Stimulated activated CD8-positive, alpha-beta memory T cell treated with anti-CD3 and anti-CD28 coated beads, Interleukin-4, amount 100 ng/mL, for 24 hours (primary cell): ENCODE measurements at regions not wholly inside any gene's neighbourhood (a gene's known extent, or its start where the extent isn't known, plus 50 kb on each side); places are given as distances from the start of the nearest gene placed in this dataset.
"Not testable (repeated sequence)": the region's sequence is repeated elsewhere in the genome, so short reads cannot be mapped to it uniquely, and the experiment has no call there.

Experiments
- DNase-seq: peaks from one replicate; pipeline ENCODE4 v3.0.0-alpha.2; 2020; ENCODE audit warnings: low read depth

DNA sequence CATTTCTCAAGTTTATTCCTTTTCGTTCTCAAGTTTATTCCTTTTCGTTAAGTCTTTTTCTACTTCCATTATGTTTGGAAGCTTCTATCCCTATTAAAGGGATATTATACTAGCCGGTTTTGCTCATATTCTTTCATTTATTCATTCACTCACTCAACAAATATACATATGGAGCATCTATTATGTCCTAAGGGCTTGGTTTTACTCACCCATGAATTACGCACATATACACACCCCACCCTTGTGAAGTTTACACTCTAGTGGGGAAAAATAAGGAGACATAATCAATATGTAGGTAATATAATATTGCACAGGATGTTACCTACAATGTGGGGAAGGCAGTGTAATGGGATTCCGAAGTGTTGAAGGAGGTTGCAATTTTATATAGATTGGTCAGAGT is 90.5 kb downstream of the ACTL7B start:
- DNase-seq, result no peak

DNA sequence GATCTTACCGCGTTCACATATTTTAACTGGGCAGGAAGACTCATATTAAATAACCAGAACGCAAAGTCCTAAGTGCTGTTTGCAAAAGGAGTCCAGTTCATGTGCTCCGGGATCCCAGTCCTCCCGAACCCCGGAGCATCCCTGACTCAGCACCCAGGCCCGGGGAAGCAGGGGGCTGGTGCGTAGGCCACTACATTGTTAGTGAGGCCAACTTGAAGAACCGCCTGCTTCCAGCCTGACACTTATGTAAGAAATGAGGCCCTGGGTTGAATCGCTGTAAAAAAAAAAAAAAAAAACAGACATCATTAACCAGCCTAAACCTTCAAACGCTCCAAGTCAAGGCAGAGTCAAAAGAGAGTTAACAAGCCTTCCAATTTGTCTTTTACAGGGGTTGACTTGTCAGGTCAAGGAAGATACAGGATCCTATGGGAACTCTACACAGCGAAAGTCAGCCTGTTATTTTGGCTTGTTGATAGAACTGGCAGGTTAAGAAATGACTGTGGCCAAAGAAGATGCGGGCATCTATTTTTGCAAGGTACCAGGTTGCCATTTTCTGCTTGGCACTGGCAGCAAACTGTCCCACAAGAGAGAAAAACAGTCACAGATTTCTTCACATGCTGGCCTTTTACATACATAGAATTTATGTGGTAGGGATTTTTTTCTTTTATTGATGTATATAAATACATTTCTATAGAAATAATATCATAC is 93.3 kb downstream of the ACTL7B start:
- no peak for DNase-seq

DNA sequence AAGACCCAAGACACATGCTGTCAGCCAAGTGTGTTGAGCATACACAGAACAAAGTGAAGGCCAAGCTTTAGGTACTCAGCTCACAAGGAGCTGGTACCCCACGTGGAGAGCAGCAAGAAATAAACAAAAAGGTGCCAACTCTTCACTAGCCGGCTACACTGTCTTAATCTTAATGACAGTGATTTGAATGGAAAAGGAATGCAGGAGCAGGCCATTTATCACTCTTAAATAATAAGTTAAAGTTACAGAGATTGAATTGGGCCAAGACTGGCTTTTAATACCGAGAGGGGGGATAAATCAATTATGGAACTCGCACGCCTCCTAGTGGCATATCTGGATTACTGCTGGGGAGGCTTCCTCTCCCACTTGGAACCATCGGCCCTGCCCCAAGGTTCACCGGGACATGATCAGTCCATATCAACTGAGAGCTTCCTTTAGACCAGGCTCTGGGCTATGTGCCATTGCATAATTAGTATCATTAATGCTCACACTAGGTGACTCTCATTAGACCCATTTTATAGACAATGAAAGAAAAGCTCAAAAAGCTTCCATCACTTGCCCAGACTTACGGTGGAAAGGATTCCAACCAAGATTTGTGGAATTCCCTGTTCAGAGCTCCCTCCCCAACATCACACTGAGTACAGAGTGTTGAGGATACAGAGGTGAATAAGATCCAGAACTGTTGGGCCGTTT is 94.0 kb downstream of the ACTL7B start:
- DNase-seq, result no peak

DNA sequence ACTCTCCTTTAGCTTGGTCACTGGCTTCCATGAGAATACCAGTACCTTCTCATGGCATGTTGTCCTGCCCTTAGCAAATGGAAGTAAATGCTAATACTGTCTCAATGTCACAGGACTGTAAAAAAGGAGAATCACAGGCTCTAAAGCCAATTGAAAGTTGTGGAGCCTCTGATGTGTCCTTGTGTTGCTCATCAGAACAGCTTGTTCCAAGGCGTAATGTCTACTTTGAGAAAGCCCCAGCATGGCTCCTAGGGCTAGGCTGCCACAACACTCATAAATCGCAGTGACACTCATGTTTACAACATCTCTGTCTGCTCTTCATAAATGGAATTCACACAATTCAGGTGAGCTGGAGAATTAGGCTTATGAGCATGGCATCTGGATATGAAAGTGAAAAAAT is 94.9 kb downstream of the ACTL7B start:
- no peak for DNase-seq

DNA sequence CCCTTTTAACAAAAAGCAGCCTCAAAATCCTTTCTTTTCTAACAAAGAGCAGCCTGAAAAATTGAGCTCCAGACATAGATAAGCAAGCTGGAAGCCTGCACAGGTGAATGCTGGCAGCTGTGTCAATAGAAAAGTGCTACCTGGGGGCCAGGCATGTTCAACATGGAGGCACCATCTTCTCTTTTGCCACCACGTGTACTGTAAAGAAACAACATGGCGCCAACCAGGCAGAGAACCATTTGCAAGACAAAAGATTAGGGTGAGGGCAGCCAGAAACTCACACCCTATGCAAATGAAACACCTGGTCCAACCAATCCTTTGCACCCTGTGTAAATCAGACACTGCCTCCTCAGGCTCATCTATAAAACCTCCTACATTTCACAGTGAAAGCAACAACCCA is 96.0 kb downstream of the ACTL7B start:
- DNase-seq, result no peak

DNA sequence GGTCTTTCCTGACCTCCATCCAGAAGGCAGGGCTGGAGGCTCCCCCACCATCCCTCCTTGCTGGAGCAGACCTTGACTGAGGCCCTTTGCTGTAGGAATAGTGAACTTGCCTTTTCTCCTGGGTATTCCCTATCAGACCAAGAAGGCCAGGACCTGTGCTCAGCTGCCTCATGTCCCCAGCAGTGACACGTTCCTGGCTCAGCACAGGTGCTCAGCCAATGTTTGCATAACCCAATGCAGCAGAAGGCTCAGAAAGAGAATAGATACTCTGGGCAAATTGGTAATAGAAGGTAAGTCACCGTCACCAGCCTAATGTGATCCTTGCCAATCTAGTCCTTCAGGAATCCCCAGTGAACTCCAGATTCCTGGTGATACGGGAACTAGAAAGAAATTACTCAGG is 96.4 kb downstream of the ACTL7B start:
- DNase-seq, result no peak

DNA sequence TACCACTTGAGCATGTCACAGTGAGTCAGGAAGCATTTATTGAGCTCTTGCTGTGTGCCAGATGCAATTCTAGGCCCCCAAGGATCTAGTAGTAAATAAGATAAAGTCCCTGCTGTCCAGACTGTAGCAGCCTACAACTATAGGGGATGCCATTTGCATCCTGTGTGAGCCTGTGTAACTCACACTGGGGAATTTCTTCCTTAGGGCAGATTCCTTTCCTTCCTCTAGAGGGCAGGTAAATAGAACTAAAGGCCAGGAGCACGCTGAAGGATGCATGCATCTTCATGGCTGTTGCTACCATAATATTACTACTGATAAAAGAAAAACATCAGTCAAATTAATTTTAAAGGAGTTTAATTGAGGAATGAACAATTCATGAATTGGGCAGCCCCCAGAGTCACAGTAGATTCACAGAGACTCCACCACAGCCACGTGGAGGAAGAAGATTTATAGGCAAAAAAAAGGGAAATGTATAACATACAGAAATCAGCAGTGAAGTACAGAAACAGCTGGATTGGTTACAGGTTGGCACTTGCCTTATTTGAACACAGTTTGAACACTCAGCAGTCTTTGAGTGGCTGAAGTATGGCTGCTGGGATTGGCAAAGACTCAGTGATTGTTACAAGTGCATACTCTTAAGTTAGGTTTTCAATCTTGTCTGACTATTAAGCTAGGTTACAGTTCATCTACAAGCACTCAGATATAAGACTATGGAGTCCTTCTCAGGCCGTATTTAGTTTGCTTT is 98.9 kb downstream of the ACTL7B start:
- DNase-seq, result no peak

DNA sequence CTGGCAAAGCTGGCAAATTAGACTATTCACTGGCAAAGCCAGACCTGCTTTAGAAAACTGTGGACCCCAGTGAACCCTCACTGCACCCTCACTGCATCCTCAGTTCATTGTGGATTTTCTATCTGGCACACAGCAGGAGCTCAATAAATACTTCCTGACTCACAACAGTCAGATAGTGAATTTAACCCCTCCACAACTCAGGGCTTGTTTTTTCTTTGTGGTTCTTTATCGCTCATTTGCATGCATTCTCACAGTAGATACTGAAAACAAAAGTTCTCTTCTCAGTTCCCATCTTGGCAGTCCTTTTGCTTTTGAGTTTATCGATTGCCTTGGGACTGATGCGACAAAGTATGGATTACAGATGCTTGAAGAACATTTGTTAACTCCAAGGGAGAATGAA is 99.8 kb downstream of the ACTL7B start:
- DNase-seq, result no peak

DNA sequence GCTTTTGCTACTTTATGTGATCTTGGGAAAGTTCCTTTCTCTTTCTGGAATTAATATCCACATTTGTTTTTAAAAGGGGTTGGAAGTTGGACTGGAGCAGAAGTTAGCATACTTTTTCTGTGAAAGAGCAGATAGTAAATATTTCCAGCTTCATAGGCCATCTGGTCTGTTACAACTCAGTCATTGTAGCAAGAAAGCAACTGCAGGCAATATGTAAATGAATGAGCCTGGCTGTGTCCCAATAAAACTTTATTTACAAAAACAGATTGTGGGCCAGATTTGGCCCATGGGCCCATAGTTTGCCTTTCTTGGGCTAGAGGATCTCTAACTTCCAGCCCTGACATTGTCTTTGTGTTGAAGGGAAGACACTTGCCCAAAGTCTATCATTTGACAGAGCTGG is 104.4 kb downstream of the ACTL7B start:
- no peak for DNase-seq

DNA sequence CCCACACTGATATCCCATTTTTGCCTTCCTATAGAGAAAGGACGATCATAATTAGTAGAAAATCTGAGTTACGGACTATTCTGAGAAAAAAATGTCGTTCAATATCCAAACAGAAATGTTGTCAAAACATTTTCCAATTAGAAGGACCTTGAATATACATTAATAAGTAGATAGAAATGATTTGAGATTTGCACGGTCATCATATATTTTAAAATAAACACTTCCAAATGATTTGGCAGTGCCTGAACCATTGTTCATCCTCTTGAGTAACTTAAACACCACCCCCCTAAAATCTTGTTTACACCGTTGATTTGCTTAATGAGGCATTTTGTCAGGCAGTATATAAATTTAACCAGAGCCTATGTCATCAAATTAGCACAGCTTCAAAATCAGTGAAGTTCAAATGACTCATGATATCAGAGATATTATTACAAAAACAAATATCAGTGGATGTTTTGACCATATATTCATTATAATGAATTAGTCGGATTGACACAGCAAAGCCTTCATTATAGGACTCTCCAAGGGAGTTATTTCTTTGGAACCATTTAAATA is 105.0 kb downstream of the ACTL7B start:
- DNase-seq, result no peak

DNA sequence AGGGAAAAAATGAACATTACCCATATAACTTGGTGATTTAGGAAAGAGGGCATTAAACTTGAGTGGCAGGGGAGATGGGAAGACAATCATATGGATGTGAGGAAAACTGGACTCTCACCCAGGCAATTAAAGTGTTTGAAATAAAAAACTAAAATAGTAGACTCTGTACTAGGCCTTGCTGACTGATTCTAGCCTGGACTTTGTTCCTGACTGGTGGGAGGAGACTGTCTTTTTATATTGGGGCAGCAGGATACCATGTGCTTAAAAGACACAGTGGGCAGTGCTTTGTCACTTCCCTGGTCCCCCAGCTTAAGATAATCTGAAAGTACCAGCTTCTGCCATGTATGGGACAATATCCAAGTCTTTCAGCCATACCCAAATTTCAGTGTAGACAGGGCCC is 107.0 kb downstream of the ACTL7B start:
- DNase-seq, result no peak

DNA sequence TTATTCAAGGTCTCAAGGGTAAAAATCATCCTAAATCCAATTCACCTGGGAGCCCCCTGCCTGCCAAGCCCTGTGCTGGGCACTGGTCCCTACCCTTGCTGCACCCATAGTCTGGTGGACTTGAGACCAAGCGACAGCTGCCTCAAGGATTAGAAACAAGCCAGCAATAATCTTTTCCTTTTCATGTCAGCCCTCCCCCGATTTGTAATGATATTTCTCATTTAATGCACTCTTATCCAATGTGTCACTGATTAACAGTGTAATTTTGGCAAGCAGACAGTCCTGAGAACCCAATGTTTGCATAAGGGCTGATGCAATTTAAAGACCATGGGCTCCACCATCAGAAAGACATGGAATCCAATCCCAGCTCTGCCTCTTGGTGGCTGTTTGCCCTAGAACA is 108.9 kb downstream of the ACTL7B start:
- no peak for DNase-seq

DNA sequence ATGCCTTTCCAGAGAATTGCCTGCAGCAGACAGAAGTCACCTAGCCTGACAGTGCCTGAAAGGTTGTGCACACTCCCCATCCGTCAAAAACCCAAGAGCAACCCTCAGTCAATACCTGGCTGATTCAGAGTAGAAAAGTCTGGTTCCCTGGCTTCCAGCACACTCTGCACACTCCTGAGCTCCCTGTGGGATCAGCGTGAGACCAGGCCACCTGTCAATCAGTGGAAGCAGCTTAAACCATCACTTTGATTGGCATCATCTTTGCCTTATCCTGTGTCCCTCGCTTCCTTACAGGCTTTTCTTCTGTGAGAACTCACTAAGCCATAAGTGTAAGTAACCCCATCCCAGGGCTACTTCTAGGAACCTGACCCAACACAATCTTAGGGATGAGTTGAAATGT is 109.8 kb downstream of the ACTL7B start:
- DNase-seq, result no peak

DNA sequence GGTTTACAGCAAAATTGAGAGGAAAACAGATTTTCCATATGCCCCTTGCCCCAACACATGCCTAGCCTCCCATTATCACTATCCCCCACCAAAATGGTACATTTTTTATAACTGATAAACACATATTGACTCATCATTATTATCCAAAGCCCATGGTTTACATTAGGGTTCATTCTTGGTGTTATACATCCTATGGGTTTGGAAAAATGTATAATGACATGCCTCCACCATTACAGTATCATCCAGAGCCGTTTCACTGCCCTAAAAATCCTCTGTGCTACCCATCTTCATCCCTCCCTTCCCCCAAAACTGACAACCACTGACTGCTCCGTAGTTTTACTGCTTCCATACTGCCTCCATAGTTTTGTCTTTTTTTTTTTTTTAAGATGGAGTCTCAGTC is 111.1 kb downstream of the ACTL7B start:
- DNase-seq, result no peak

DNA sequence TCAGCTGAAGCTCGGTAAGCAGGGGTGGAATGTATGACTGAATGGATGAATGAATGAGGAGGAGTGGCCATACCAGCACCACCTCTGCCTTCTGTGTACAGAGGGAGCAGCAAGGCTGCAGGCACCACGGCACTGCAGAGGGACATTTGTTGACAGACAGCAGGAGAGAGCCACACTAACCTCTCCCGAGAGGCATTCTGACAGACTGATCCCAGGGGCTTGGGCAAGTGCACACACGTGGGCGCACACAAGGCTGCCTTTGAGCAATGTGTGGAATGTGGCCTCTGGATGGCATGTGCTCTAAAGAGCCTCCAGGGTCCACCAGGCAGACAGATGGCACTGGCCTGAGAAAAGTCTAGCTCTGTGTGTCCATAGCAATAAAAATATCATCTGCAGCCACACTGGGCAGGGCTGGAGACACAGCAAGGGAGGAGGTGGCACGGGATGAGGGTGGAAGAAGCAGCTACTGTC is 111.8 kb downstream of the ACTL7B start:
- DNase-seq, result no peak

DNA sequence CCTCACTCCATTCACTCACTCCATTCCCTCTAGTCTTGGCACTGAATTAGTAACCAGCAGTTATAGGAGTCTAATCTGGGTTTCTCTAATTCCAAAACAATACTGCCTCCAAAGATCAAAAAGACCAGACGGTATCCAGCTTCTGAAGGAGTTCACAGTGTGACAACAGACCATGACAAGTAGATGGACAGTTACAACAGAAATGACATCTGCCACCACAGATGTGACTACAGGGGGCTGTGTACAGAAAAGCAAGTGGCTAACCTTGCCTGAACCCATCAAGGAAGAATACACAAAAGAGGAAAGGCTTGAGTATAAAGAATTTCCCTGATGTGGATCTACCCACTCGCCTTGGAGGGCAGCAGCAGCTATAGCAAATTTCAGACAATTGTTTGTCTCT is 112.4 kb downstream of the ACTL7B start:
- no peak for DNase-seq

DNA sequence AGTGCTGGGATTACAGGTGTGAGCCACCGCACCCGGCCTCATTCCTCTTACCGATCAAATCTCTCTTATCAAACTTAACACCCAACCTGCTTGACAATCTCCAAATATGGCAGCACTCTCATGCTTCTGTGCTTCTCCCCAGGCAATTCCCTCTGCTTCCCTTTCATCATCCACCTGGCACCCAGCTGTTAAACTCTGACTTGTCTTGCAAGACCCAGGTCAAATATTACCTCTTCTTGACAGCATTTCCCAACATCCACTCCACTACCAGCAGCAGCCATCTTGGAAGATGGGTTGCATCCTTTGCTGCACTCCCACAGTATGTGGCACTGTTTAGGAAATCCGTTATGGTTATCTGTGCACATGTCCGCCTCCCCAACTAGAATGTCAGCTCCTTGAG is 113.6 kb downstream of the ACTL7B start:
- DNase-seq, result no peak

DNA sequence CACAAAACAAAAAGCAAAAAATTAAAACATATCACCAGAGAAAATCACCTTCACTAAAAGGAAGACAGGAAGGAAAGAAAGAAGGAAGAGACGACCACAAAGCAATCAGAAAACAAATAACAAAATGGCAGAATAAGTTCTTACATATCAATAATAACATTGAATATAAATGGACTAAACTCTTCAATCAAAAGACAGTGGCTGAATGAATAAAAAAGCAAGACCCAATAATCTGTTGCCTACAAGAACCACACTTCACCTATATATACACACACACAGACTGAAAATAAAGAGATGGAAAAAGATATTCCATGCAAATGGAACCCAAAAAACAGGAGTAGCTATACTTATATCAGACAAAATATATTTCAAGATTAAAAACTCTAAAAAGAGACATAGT is 124.5 kb downstream of the ACTL7B start:
- not testable (repeated sequence) for DNase-seq

DNA sequence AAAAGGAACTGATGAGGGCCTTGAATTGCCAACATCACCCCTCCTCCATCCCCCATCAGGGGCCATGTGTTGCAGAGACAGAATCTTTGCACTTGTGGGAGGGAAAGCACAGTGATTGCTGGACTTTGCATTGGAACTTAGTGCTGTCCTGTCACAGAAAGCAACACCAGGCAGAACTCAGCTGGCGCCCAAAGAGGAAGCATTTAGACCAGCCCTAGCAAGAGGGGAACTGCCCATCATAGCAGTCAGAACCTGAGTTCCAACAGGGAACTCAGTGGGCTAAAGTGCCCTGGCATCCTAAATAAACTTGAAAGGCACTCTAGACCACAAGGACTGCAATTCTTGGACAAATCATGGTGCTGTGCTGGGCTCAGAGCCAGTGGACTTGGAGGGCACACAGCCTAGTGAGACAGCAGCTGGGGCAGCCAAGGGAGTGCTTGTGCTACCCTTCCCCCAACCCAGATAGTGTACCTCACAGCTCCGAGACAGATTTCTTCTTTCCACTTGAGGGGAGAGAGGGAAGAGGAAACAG is 128.1 kb downstream of the ACTL7B start:
- DNase-seq, result no peak

DNA sequence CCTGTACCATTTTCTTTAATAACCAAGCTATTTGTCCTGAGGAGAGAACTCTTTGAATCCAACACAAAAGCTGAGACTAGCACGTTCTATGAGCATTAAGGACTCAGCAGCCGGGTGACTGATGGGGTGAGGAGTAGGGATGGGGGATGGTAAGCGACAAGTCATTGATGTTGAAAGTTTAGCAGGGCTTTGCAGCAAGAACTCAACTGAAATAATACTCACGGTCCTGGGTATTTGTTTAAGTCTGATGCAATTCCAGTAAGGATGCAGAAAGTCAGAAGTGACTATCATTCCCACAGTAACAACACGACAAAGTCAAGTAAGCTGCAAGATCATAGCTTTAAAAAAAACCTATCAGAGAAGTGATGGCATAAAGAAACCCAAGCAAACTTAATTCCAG is 131.1 kb downstream of the ACTL7B start:
- no peak for DNase-seq

DNA sequence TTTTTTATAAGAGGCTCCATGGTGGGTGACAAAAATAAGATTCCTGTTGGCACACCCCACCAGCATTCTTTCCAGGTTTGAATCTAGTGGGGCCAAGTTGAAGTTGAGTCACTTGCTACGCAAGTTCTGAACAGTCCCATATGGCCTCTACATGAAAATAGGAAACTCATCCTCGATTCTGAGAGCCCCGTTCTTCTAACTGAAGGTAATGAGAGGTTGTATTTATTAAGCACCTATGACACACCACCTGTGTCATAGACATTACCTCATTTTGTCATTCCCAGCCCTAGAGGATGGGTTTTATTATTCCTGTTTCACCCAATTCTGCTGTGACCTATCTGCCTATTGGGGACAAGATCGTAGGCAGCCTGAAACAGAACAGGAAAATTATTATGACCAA is 131.7 kb downstream of the ACTL7B start:
- no peak for DNase-seq

DNA sequence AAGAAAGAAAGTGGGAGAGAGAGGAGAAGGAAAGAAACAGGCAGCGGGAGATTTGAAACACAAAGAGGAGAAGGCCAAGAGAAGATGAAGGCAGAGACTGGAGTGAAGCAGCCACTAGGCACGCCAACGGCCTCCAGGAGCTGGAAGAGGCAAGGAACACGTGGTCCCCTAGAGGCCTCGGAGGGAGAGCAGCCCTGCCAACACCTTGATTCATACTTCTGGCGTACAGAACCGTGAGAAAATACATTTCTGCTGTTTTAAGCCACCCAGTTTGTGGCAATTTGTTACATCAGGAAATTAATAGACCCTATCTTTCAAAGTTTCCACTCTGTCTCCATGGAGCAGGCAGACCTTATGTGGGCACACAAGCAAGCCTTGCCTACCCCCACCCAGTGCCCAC is 133.4 kb downstream of the ACTL7B start:
- no peak for DNase-seq

DNA sequence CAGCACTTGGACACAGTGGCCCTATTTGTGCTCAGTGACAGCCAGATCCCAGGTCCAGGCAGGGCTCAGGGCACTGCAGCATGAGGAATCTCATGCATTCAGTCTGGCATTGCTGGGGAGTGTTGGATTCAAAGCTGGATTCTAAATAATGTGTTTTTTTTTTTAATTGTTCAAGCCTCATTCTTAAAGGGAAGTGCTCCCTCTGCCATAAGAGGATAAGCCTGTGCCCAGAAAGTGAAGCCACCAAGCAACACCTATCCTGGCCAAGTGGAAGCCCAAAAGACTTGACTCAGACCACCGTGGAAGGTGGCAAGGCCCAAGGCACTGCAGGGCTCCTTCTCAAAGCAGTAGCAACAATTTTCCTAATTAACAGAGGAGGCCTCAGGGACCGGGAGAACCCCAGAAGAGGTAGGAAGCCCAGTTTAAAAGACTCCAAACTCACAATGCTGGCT is 135.6 kb downstream of the ACTL7B start:
- no peak for DNase-seq
